HL-60 (cell line): ENCODE measurements at regions not wholly inside any gene's neighbourhood (a gene's known extent, or its start where the extent isn't known, plus 50 kb on each side); places are given as distances from the start of the nearest gene placed in this dataset.

ENCODE experiments used
- DNase-seq, 2 experiments: peaks; one replicate each; pipeline ENCODE4 v3.0.0-alpha.2; 2010 to 2020; ENCODE audit warnings: low read depth in 1 of 2, low spot score in 1 of 2
- H3K27ac ChIP-seq: fragments of 250-450 bp; sonication (Bioruptor Pico); replicated peaks from 2 replicates; pipeline ENCODE4 v1.5.1; 2020; ENCODE audit warnings: mild to moderate bottlenecking, moderate library complexity
- H3K27me3 ChIP-seq: fragments of 250-450 bp; sonication (Bioruptor Pico); 2 replicates; pipeline ENCODE4 v1.5.1; 2021; ENCODE audit warnings: mild to moderate bottlenecking, moderate library complexity; ENCODE audit not compliant: insufficient read depth, poor library complexity, severe bottlenecking
- H3K4me3 ChIP-seq: replicated peaks from 2 replicates; pipeline ENCODE4 v1.5.1; 2011; ENCODE audit warnings: mild to moderate bottlenecking, control low read depth, low read length; ENCODE audit not compliant: insufficient read depth
- GABPA ChIP-seq: IDR thresholded peaks from 2 replicates; pipeline ENCODE4 v1.6.1; 2012; ENCODE audit warnings: low read depth
- POLR2AphosphoS5 ChIP-seq: IDR thresholded peaks from 2 replicates; pipeline ENCODE4 v1.6.1; 2012; ENCODE audit warnings: low read depth
- SPI1 ChIP-seq: IDR thresholded peaks from 2 replicates; pipeline ENCODE4 v1.6.1; 2012; ENCODE audit warnings: low read depth, mild to moderate bottlenecking, borderline replicate concordance
- TF ChIP-seq, protein P1 (sequence below): IDR thresholded peaks from one replicate; pipeline ENCODE4 v1.5.1; 2011; ENCODE audit warnings: low read length, control low read depth, inconsistent platforms; ENCODE audit not compliant: insufficient read depth
- TF ChIP-seq, protein P2 (sequence below): IDR thresholded peaks from 2 replicates; pipeline ENCODE4 v1.6.1; 2012; ENCODE audit warnings: low read depth; ENCODE audit not compliant: insufficient replicate concordance

DNA sequence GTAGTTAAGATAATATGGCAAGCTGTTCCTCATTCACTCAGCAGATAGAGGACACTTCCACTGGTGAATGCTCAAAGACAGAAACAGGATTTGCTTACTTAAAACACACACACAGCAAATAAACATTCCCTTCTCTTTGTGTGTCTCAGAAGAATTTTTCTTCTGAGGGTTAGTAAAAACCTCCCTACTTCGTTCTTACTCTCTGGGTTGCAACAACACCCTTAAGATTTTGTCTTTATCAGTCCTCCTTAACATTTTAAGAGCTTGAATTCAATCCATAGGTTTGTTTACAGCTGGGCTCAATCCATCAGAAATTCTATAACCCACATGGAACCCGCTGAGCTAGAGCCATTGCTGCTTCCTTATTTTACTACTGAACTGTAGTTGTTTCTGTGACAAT, 237.4 kb upstream of the PIK3R1 start:
- H3K27ac ChIP-seq: no peak overlapping the region
- TF ChIP-seq SPI1 (no peak), POLR2AphosphoS5 (no peak), GABPA (no peak)
- TF ChIP-seq, protein P1, sequence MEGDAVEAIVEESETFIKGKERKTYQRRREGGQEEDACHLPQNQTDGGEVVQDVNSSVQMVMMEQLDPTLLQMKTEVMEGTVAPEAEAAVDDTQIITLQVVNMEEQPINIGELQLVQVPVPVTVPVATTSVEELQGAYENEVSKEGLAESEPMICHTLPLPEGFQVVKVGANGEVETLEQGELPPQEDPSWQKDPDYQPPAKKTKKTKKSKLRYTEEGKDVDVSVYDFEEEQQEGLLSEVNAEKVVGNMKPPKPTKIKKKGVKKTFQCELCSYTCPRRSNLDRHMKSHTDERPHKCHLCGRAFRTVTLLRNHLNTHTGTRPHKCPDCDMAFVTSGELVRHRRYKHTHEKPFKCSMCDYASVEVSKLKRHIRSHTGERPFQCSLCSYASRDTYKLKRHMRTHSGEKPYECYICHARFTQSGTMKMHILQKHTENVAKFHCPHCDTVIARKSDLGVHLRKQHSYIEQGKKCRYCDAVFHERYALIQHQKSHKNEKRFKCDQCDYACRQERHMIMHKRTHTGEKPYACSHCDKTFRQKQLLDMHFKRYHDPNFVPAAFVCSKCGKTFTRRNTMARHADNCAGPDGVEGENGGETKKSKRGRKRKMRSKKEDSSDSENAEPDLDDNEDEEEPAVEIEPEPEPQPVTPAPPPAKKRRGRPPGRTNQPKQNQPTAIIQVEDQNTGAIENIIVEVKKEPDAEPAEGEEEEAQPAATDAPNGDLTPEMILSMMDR: no peak
- TF ChIP-seq, protein P2, sequence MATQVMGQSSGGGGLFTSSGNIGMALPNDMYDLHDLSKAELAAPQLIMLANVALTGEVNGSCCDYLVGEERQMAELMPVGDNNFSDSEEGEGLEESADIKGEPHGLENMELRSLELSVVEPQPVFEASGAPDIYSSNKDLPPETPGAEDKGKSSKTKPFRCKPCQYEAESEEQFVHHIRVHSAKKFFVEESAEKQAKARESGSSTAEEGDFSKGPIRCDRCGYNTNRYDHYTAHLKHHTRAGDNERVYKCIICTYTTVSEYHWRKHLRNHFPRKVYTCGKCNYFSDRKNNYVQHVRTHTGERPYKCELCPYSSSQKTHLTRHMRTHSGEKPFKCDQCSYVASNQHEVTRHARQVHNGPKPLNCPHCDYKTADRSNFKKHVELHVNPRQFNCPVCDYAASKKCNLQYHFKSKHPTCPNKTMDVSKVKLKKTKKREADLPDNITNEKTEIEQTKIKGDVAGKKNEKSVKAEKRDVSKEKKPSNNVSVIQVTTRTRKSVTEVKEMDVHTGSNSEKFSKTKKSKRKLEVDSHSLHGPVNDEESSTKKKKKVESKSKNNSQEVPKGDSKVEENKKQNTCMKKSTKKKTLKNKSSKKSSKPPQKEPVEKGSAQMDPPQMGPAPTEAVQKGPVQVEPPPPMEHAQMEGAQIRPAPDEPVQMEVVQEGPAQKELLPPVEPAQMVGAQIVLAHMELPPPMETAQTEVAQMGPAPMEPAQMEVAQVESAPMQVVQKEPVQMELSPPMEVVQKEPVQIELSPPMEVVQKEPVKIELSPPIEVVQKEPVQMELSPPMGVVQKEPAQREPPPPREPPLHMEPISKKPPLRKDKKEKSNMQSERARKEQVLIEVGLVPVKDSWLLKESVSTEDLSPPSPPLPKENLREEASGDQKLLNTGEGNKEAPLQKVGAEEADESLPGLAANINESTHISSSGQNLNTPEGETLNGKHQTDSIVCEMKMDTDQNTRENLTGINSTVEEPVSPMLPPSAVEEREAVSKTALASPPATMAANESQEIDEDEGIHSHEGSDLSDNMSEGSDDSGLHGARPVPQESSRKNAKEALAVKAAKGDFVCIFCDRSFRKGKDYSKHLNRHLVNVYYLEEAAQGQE: no peak
- no peaks in the 10 kb centered on the region for H3K27me3 ChIP-seq
- no peak overlapping the region for H3K4me3 ChIP-seq
- no peak for DNase-seq

DNA sequence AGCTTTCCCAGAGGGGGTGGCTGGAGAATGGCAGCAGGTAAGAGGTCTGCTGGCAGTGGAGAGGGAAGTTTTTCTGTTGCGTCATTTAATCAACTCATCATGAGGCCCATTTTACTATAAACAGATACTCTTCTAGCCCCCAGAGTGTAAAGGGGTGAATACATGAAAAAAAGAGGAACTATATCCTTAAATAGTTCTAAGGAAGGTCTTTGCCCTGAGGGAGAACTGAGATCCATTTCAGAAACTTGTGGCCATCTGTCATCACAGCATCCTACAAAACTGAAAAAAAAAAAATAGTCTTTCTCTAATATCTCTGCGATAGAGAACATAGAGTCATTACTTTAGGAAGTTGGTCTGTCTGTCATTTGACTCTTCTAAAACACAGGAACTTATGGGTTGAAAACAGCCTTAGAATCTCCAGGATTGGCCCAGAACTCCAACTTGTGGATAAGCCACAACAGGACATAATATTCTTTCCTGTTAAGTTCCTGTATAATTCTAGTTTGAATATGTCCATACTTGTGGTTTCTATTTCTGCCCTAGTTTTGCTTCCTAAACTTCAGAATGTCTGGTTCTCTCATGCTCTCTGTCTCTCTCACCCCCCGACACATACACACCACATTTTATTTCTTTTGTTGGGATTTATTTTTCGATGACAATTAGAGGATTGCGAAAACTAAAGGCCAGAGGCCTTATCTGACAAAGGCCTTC, 238.5 kb upstream of the PIK3R1 start:
- Histone ChIP-seq H3K27me3 (no peaks in the 10 kb centered on the region), H3K27ac (no peak overlapping the region), H3K4me3 (no peak overlapping the region)
- DNase-seq: no peak
- TF ChIP-seq, protein P1: no peak
- TF ChIP-seq GABPA: no peak
- no peak for TF ChIP-seq POLR2AphosphoS5
- TF ChIP-seq, protein P2: no peak
- no peak for TF ChIP-seq SPI1

- no peaks in the 10 kb centered on the region for H3K27me3 ChIP-seq
- TF ChIP-seq POLR2AphosphoS5 (no peak), SPI1 (no peak), GABPA (no peak)
- TF ChIP-seq, protein P1: no peak
- TF ChIP-seq, protein P2: no peak
- no peak overlapping the region for H3K27ac ChIP-seq
- no peak overlapping the region for H3K4me3 ChIP-seq
- DNase-seq: no peak
Measured at GRCh38 chr5:67976181-67976580, 239.4 kb upstream of the PIK3R1 start.
